GM13976 (cell line): ENCODE measurements at regions not wholly inside any gene's neighbourhood (a gene's known extent, or its start where the extent isn't known, plus 50 kb on each side); places are given as distances from the start of the nearest gene placed in this dataset.

Experiments
- DNase-seq: peaks from one replicate; pipeline ENCODE4 v3.0.0; 2012; ENCODE audit warnings: low spot score
- CTCF ChIP-seq: IDR thresholded peaks from 2 replicates; pipeline ENCODE4 v1.5.1; 2012; ENCODE audit warnings: borderline replicate concordance, mild to moderate bottlenecking; ENCODE audit not compliant: insufficient read depth; ENCODE audit errors: extremely low read depth, missing control alignments, control extremely low read depth
- in situ Hi-C: fragments of 300-500 bp; cut with MboI; formaldehyde crosslinking; loops from one replicate; pipeline ENCODE4 v1.12.0; 2022; ENCODE audit warnings: low sequenced_read_pairs, mixed read lengths, inconsistent platforms; ENCODE audit not compliant: unreplicated experiment

- in situ Hi-C loops: loop anchor here (25.0 kb wide), 1 partner anchor 288 kb away; no protein-coding TSS in a partner anchor
- DNase-seq: no peak
- TF ChIP-seq CTCF: no peak
Observed at GRCh38 chr6:875012-875411, 182.1 kb upstream of the EXOC2 start.

- no peak for TF ChIP-seq CTCF
- in situ Hi-C loops: no loop called here
- DNase-seq: no peak
Observed at GRCh38 chr6:872570-873125, 179.7 kb upstream of the EXOC2 start.

GRCh38 chr6:871503-871902 lies 178.6 kb upstream of the EXOC2 start:
- in situ Hi-C loops: no loop called here
- DNase-seq: no peak
- TF ChIP-seq CTCF: no peak

GRCh38 chr6:870096-870495 lies 177.2 kb upstream of the EXOC2 start:
- no peak for TF ChIP-seq CTCF
- DNase-seq: no peak
- in situ Hi-C loops: no loop called here

- TF ChIP-seq CTCF: no peak
- in situ Hi-C loops: no loop called here
Observed at GRCh38 chr6:868201-868600, 175.3 kb upstream of the EXOC2 start.

GRCh38 chr6:867378-867777 lies 174.4 kb upstream of the EXOC2 start:
- no peak for TF ChIP-seq CTCF
- in situ Hi-C loops: no loop called here

More at GRCh38 chr6:868201-868600, 175.3 kb upstream of the EXOC2 start:
- DNase-seq: no peak

More at GRCh38 chr6:867378-867777, 174.4 kb upstream of the EXOC2 start:
- DNase-seq: no peak
